ENCODE measurements at regions not wholly inside any gene's neighbourhood (a gene's known extent, or its start where the extent isn't known, plus 50 kb on each side); places are given as distances from the start of the nearest gene placed in this dataset.

DNA sequence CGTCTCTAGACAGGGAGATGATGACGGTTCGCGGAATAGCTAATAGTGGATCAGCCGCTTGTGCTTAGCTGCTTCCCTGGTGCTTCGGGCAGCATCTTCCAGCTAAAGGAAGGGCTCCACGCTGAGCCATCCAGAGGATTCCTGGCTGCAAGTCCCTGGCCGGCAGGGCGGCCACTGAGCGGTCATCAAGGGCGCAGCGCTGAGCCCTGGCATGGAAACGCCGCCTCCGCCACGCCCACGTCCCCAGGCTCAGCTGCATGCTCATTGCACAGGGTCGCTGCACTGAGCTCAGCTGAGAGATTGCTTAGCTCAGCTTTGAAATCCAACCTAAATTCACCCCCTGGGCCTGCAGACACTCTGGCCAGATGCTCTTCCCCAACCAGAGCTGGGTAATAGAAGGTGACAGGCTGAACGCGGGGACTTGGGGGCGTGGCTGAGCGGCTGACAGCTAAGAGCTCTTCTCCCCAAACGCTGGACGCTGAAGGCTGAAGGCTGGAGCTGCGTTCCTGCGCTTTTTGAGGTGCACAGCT lies 118.2 kb upstream of the KIT start:
- no peak for TF ChIP-seq POLR2A (IDR thresholded peaks at IDR 0.05)
- TF ChIP-seq, protein P1, sequence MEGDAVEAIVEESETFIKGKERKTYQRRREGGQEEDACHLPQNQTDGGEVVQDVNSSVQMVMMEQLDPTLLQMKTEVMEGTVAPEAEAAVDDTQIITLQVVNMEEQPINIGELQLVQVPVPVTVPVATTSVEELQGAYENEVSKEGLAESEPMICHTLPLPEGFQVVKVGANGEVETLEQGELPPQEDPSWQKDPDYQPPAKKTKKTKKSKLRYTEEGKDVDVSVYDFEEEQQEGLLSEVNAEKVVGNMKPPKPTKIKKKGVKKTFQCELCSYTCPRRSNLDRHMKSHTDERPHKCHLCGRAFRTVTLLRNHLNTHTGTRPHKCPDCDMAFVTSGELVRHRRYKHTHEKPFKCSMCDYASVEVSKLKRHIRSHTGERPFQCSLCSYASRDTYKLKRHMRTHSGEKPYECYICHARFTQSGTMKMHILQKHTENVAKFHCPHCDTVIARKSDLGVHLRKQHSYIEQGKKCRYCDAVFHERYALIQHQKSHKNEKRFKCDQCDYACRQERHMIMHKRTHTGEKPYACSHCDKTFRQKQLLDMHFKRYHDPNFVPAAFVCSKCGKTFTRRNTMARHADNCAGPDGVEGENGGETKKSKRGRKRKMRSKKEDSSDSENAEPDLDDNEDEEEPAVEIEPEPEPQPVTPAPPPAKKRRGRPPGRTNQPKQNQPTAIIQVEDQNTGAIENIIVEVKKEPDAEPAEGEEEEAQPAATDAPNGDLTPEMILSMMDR (IDR thresholded peaks at IDR 0.05), result peak in 1 of 5 experiments; percentile 13

All from transverse colon (tissue), 3 donors.